HCT116 (cell line): ENCODE measurements at regions not wholly inside any gene's neighbourhood (a gene's known extent, or its start where the extent isn't known, plus 50 kb on each side); places are given as distances from the start of the nearest gene placed in this dataset.

ENCODE experiments used
- ATAC-seq: fragments of 200-7000 bp; cut with Tn5 transposase; 2 replicates; pipeline ENCODE4 v1.9.1; 2020; ENCODE audit warnings: mild to moderate bottlenecking, moderate library complexity
- BruUV-seq: library from RNA; stranded (reverse); fragments of 400-500 nt; replicated peaks from 2 replicates; lab custom pipeline; 2021; lab: Mats Ljungman, UMichigan
- CTCF ChIA-PET: fragments of 300-600 bp; sonication (Branson Sonifier 250); formaldehyde crosslinking; loops from one replicate; lab custom pipeline; 2021; ENCODE audit warnings: antibody characterized with exemption; lab: Charles Lee
- POLR2A ChIA-PET: fragments of 300-600, 350-600 bp; sonication (Branson Sonifier 250); formaldehyde crosslinking; loops from one replicate; lab custom pipeline; 2021; ENCODE audit warnings: antibody characterized with exemption; lab: Charles Lee
- RAD21 ChIA-PET, 2 experiments: fragments of 300-600 bp; sonication (Branson Sonifier 250); formaldehyde crosslinking; loops; one replicate each; lab custom pipeline; 2023; ENCODE audit warnings: low total read pairs in 2 of 2; ENCODE audit not compliant: uncharacterized antibody in 2 of 2, unreplicated experiment in 2 of 2, low non-redundant PET in 1 of 2; lab: Charles Lee
- DNase-seq: peaks from one replicate; pipeline ENCODE4 v3.0.0-alpha.2; 2010; ENCODE audit warnings: low read depth, low spot score
- H2AFZ ChIP-seq: fragments of 200-600 bp; shearing (Covaris generic), sonication (generic); 2 replicates; pipeline ENCODE4 v1.6.1; 2017; ENCODE audit warnings: low read depth, mixed run types, mixed read lengths, antibody characterized with exemption, low read length; ENCODE audit not compliant: poor library complexity, severe bottlenecking
- H3K27ac ChIP-seq: 2 replicates; pipeline ENCODE4 v1.5.1; 2012; ENCODE audit warnings: low read depth, low read length
- H3K27me3 ChIP-seq: fragments of 200-600 bp; sonication (generic); 2 replicates; pipeline ENCODE4 v1.6.1; 2016; ENCODE audit warnings: mixed run types, low read length, mixed read lengths; ENCODE audit not compliant: insufficient read depth
- H3K36me3 ChIP-seq, 2 experiments: fragments of 200-500 bp in 1 of 2; fragments of 200-600 bp in 1 of 2; sonication (Bioruptor generic) in 1 of 2; sonication (generic) in 1 of 2; 2 replicates each; pipeline versions ENCODE4 v1.5.1 to v1.6.1; 2014 to 2016; ENCODE audit warnings: low read length in 2 of 2, inconsistent platforms in 1 of 2, mixed read lengths in 1 of 2, mixed run types in 1 of 2; ENCODE audit not compliant: insufficient read depth in 2 of 2, control insufficient read depth in 1 of 2
- H3K4me1 ChIP-seq, 2 experiments: fragments of 200-600 bp in 1 of 2; sonication (generic) in 1 of 2; 2 replicates each; pipeline versions ENCODE4 v1.5.1 to v1.6.1; 2012 to 2017; ENCODE audit warnings: low read length in 2 of 2, inconsistent platforms in 1 of 2, mild to moderate bottlenecking in 1 of 2, mixed read lengths in 1 of 2, mixed run types in 1 of 2, moderate library complexity in 1 of 2; ENCODE audit not compliant: insufficient read depth in 2 of 2, control insufficient read depth in 1 of 2
- H3K4me2 ChIP-seq: fragments of 200-600 bp; sonication (generic); 2 replicates; pipeline ENCODE4 v1.6.1; 2017; ENCODE audit warnings: mixed run types, low read length, mixed read lengths
- H3K4me3 ChIP-seq, 2 experiments: fragments of 200-600 bp in 1 of 2; sonication (generic) in 1 of 2; replicated peaks in 1 of 2; 2 replicates each; pipeline ENCODE4 v1.5.1; 2011 to 2016; ENCODE audit warnings: low read length in 2 of 2, control low read depth in 1 of 2, low read depth in 1 of 2, mild to moderate bottlenecking in 1 of 2, mixed read lengths in 1 of 2, mixed run types in 1 of 2
- H3K79me2 ChIP-seq: fragments of 200-600 bp; sonication (generic); 2 replicates; pipeline ENCODE4 v1.6.1; 2017; ENCODE audit warnings: mild to moderate bottlenecking, mixed run types, low read length, moderate library complexity, mixed read lengths; ENCODE audit not compliant: insufficient read depth
- H3K9ac ChIP-seq: fragments of 200-600 bp; sonication (generic); 2 replicates; pipeline ENCODE4 v1.6.1; 2016; ENCODE audit warnings: low read length, mixed read lengths
- H3K9me2 ChIP-seq: fragments of 200-600 bp; sonication (generic), shearing (Covaris generic); 2 replicates; pipeline ENCODE4 v1.6.1; 2017; ENCODE audit warnings: mixed run types, mild to moderate bottlenecking, moderate library complexity; ENCODE audit not compliant: insufficient read depth
- H3K9me3 ChIP-seq, 2 experiments: fragments of 200-500 bp in 1 of 2; fragments of 200-600 bp in 1 of 2; sonication (Bioruptor generic) in 1 of 2; sonication (generic) in 1 of 2; 2 replicates each; pipeline ENCODE4 v1.6.1; 2014 to 2017; ENCODE audit warnings: low read length in 2 of 2, mixed read lengths in 2 of 2, inconsistent platforms in 1 of 2, low read depth in 1 of 2, mild to moderate bottlenecking in 1 of 2, mixed run types in 1 of 2, moderate library complexity in 1 of 2; ENCODE audit not compliant: control insufficient read depth in 1 of 2, insufficient read depth in 1 of 2
- H4K20me1 ChIP-seq: fragments of 200-600 bp; sonication (generic), shearing (Covaris generic); 2 replicates; pipeline ENCODE4 v1.6.1; 2017; ENCODE audit warnings: mixed run types, mild to moderate bottlenecking, moderate library complexity; ENCODE audit not compliant: insufficient read depth
- ATF3 ChIP-seq: IDR thresholded peaks from 2 replicates; pipeline ENCODE4 v1.6.1; 2012
- CBX3 ChIP-seq: IDR thresholded peaks from 2 replicates; pipeline ENCODE4 v1.6.1; 2012; ENCODE audit warnings: low read depth
- CEBPB ChIP-seq: IDR thresholded peaks from 2 replicates; pipeline ENCODE4 v1.6.1; 2012; ENCODE audit warnings: low read depth
- CTCF ChIP-seq, 3 experiments: fragments of 200-600 bp in 1 of 3; sonication (generic) in 1 of 3; IDR thresholded peaks in 2 of 3; conservative IDR thresholded peaks in 1 of 3; 2 replicates each; pipeline ENCODE4 v1.5.1; 2012 to 2017; ENCODE audit warnings: low read depth in 2 of 3, low read length in 2 of 3, antibody characterized with exemption in 1 of 3, borderline replicate concordance in 1 of 3, control low read depth in 1 of 3, mild to moderate bottlenecking in 1 of 3, mixed read lengths in 1 of 3, mixed run types in 1 of 3, moderate library complexity in 1 of 3; ENCODE audit not compliant: insufficient read depth in 1 of 3
- EGR1 ChIP-seq: IDR thresholded peaks from 2 replicates; pipeline ENCODE4 v1.6.1; 2012; ENCODE audit warnings: low read depth
- ELF1 ChIP-seq: IDR thresholded peaks from 2 replicates; pipeline ENCODE4 v1.6.1; 2012; ENCODE audit warnings: low read depth, borderline replicate concordance
- EZH2 ChIP-seq: fragments of 200-600 bp; sonication (generic); IDR thresholded peaks from 2 replicates; pipeline ENCODE4 v1.6.1; 2017; ENCODE audit warnings: antibody characterized with exemption, mixed run types
- EZH2phosphoT487 ChIP-seq: fragments of 200-600 bp; IDR thresholded peaks from 2 replicates; pipeline ENCODE4 v1.6.1; 2018; ENCODE audit warnings: antibody characterized with exemption, borderline replicate concordance
- FOSL1 ChIP-seq: IDR thresholded peaks from 2 replicates; pipeline ENCODE4 v1.6.1; 2012; ENCODE audit warnings: low read depth
- JUND ChIP-seq: IDR thresholded peaks from 2 replicates; pipeline ENCODE4 v1.6.1; 2012
- MAX ChIP-seq: IDR thresholded peaks from 2 replicates; pipeline ENCODE4 v1.6.1; 2012
- POLR2A ChIP-seq: IDR thresholded peaks from 2 replicates; pipeline ENCODE4 v1.7.0; 2011; ENCODE audit warnings: borderline replicate concordance; ENCODE audit not compliant: insufficient read depth, insufficient read length; ENCODE audit errors: extremely low read depth
- POLR2AphosphoS5 ChIP-seq: IDR thresholded peaks from 2 replicates; pipeline ENCODE4 v1.6.1; 2011; ENCODE audit warnings: mild to moderate bottlenecking, low read depth, low read length, moderate library complexity
- SIN3A ChIP-seq: IDR thresholded peaks from 2 replicates; pipeline ENCODE4 v1.6.1; 2012; ENCODE audit warnings: low read depth
- SP1 ChIP-seq: IDR thresholded peaks from 2 replicates; pipeline ENCODE4 v1.6.1; 2012; ENCODE audit warnings: low read depth
- SRF ChIP-seq: IDR thresholded peaks from 2 replicates; pipeline ENCODE4 v1.6.1; 2012; ENCODE audit warnings: low read depth
- YY1 ChIP-seq: IDR thresholded peaks from 2 replicates; pipeline ENCODE4 v1.6.1; 2011; ENCODE audit warnings: low read length, low read depth, moderate library complexity, mild to moderate bottlenecking; ENCODE audit not compliant: insufficient replicate concordance; ENCODE audit errors: extremely low read depth
- ZBTB33 ChIP-seq: IDR thresholded peaks from 2 replicates; pipeline ENCODE4 v1.6.1; 2011; ENCODE audit warnings: mild to moderate bottlenecking, low read length, moderate library complexity; ENCODE audit not compliant: insufficient replicate concordance; ENCODE audit errors: extremely low read depth
- intact Hi-C: fragments of 100-400 bp; cut with micrococcal nuclease; formaldehyde crosslinking; loops from 2 replicates; pipeline ENCODE4 v1.10.0; 2022

- POLR2A ChIA-PET = no interaction called here
- H3K27me3 ChIP-seq = no peaks in the 10 kb centered on the region
- no TSS peak for BruUV-seq
Measured at GRCh38 chr19:31449379-31449778, 100.1 kb upstream of the TSHZ3 start.

GRCh38 chr19:31450696-31451095, 101.5 kb upstream of the TSHZ3 start:
- Histone ChIP-seq H3K9me3 (peaks cover 4 to 25% of the 10 kb centered on the region in 2 experiments; a peak in 3 of 4 replicates), H2AFZ (no peak overlapping the region), H3K36me3 (no peaks in the 10 kb centered on the region), H3K4me2 (no peak overlapping the region), H3K4me1 (no peaks in the 10 kb centered on the region), H3K27me3 (no peaks in the 10 kb centered on the region), H3K9ac (no peak overlapping the region), H3K27ac (no peak overlapping the region), H3K4me3 (no peak overlapping the region), H3K9me2 (no peaks in the 10 kb centered on the region), H4K20me1 (no peaks in the 10 kb centered on the region), H3K79me2 (no peaks in the 10 kb centered on the region)
- DNase-seq (no peak), ATAC-seq (no peak)
- intact Hi-C loops = no loop called here
- CTCF ChIA-PET = no interaction called here
- POLR2A ChIA-PET = no interaction called here
- no TSS peak for BruUV-seq
- RAD21 ChIA-PET = no interaction called here
- TF ChIP-seq POLR2A (no peak), FOSL1 (no peak), MAX (no peak), CEBPB (no peak), CTCF (IDR thresholded peaks at IDR 0.05 in 2 of 3, conservative IDR thresholded peaks at IDR 0.05 in 1 of 3; ENCODE audit: borderline replicate concordance in 1 of 3, insufficient read depth in 1 of 3, low read depth in 2 of 3, low read length in 2 of 3) (no peak), SRF (no peak), ATF3 (no peak), JUND (no peak), EZH2 (no peak), POLR2AphosphoS5 (no peak), CBX3 (no peak)

More at GRCh38 chr19:31449379-31449778, 100.1 kb upstream of the TSHZ3 start:
- no peak overlapping the region for H2AFZ ChIP-seq
- no peaks in the 10 kb centered on the region for H3K4me1 ChIP-seq
- ATAC-seq = no peak
- H3K36me3 ChIP-seq = no peaks in the 10 kb centered on the region
- no peak overlapping the region for H3K27ac ChIP-seq
- RAD21 ChIA-PET = no interaction called here
- H3K9me3 ChIP-seq = peaks cover 4 to 36% of the 10 kb centered on the region in 2 experiments; a peak in 3 of 4 replicates
- no peak overlapping the region for H3K4me3 ChIP-seq
- no peaks in the 10 kb centered on the region for H3K9me2 ChIP-seq
- intact Hi-C loops = no loop called here
- H3K79me2 ChIP-seq = no peaks in the 10 kb centered on the region
- H3K4me2 ChIP-seq = no peak overlapping the region
- CTCF ChIA-PET = no interaction called here
- no peak overlapping the region for H3K9ac ChIP-seq
- no peak for DNase-seq
- H4K20me1 ChIP-seq = no peaks in the 10 kb centered on the region
- TF ChIP-seq POLR2AphosphoS5 = no peak
- TF ChIP-seq SIN3A = no peak
- TF ChIP-seq EZH2 = no peak
- no peak for TF ChIP-seq EGR1
- TF ChIP-seq CEBPB = no peak
- TF ChIP-seq SP1 = no peak
- TF ChIP-seq YY1 = no peak
- TF ChIP-seq ZBTB33 = no peak
- TF ChIP-seq ELF1 = no peak
- no peak for TF ChIP-seq EZH2phosphoT487
